ENCODE measurements at regions not wholly inside any gene's neighbourhood (a gene's known extent, or its start where the extent isn't known, plus 50 kb on each side); places are given as distances from the start of the nearest gene placed in this dataset.

DNA sequence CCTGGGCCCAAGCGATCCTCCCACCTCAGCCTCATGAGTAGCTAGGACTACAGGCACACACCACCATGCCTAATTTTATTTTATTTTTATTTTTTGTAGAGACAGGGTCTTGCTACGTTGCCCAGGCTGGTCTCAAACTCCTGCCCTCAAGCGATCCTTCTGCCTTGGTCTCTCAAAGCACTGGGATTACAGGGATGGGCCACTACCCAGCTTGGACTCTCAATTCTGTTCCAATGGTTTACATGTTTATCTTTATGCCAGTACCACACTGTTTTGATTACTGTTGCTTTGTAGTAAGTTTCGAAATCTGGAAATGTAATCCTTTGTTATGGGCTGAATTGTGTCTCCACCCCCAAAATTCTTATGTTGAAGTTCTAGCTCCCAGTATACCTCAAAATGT is 88.4 kb upstream of the TARDBP start:
- TF ChIP-seq POLR2A (IDR thresholded peaks at IDR 0.05): no peak
- TF ChIP-seq, protein P1, sequence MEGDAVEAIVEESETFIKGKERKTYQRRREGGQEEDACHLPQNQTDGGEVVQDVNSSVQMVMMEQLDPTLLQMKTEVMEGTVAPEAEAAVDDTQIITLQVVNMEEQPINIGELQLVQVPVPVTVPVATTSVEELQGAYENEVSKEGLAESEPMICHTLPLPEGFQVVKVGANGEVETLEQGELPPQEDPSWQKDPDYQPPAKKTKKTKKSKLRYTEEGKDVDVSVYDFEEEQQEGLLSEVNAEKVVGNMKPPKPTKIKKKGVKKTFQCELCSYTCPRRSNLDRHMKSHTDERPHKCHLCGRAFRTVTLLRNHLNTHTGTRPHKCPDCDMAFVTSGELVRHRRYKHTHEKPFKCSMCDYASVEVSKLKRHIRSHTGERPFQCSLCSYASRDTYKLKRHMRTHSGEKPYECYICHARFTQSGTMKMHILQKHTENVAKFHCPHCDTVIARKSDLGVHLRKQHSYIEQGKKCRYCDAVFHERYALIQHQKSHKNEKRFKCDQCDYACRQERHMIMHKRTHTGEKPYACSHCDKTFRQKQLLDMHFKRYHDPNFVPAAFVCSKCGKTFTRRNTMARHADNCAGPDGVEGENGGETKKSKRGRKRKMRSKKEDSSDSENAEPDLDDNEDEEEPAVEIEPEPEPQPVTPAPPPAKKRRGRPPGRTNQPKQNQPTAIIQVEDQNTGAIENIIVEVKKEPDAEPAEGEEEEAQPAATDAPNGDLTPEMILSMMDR (IDR thresholded peaks at IDR 0.05): no peak

Data from vagina (tissue), 2 donors.